WTC11 (cell line): ENCODE measurements at regions not wholly inside any gene's neighbourhood (a gene's known extent, or its start where the extent isn't known, plus 50 kb on each side); places are given as distances from the start of the nearest gene placed in this dataset.

Experiments
- AFF4 ChIP-seq: sonication (generic); formaldehyde crosslinking; IDR thresholded peaks from 2 replicates; pipeline ENCODE4 v1.8.1; 2023; ENCODE audit warnings: mild to moderate bottlenecking, missing genetic modification reagents, borderline replicate concordance
- ATF3 ChIP-seq: sonication (generic); formaldehyde crosslinking; conservative IDR thresholded peaks from 2 replicates; pipeline ENCODE4 v1.8.1; 2022; ENCODE audit warnings: mild to moderate bottlenecking, missing genetic modification reagents
- E2F4 ChIP-seq: sonication (generic); formaldehyde crosslinking; IDR thresholded peaks from 2 replicates; pipeline ENCODE4 v1.8.1; 2022; ENCODE audit warnings: low read depth, mild to moderate bottlenecking, moderate library complexity, missing genetic modification reagents, borderline replicate concordance
- EMX1 ChIP-seq: fragments of 250-450 bp; sonication (Bioruptor Pico); IDR thresholded peaks from 2 replicates; pipeline ENCODE4 v1.8.0; 2021; ENCODE audit warnings: mild to moderate bottlenecking
- ETV6 ChIP-seq: sonication (generic); formaldehyde crosslinking; IDR thresholded peaks from 2 replicates; pipeline ENCODE4 v1.8.1; 2022; ENCODE audit warnings: mild to moderate bottlenecking, missing genetic modification reagents
- FOXP1 ChIP-seq: sonication (generic); formaldehyde crosslinking; IDR thresholded peaks from 2 replicates; pipeline ENCODE4 v1.8.0; 2022; ENCODE audit warnings: missing genetic modification reagents, mild to moderate bottlenecking, moderate library complexity, borderline replicate concordance
- FOXP4 ChIP-seq: sonication (generic); formaldehyde crosslinking; IDR thresholded peaks from 2 replicates; pipeline ENCODE4 v1.8.0; 2022; ENCODE audit warnings: mild to moderate bottlenecking, missing genetic modification reagents
- GABPB1 ChIP-seq: sonication (generic); formaldehyde crosslinking; IDR thresholded peaks from 2 replicates; pipeline ENCODE4 v1.8.1; 2023; ENCODE audit warnings: mild to moderate bottlenecking, missing genetic modification reagents
- GRHL2 ChIP-seq: fragments of 250-450 bp; sonication (Bioruptor Pico); IDR thresholded peaks from 2 replicates; pipeline ENCODE4 v1.8.0; 2022; ENCODE audit warnings: mild to moderate bottlenecking, moderate library complexity; ENCODE audit not compliant: insufficient replicate concordance, severe bottlenecking
- HMGXB4 ChIP-seq: sonication (generic); formaldehyde crosslinking; IDR thresholded peaks from 2 replicates; pipeline ENCODE4 v1.8.1; 2023; ENCODE audit warnings: mild to moderate bottlenecking, moderate library complexity, missing genetic modification reagents
- IRF2 ChIP-seq: sonication (generic); formaldehyde crosslinking; IDR thresholded peaks from 2 replicates; pipeline ENCODE4 v1.8.0; 2022; ENCODE audit warnings: low read depth, missing genetic modification reagents, borderline replicate concordance
- MXD4 ChIP-seq: fragments of 250-450 bp; sonication (Bioruptor Pico); IDR thresholded peaks from 2 replicates; pipeline ENCODE4 v1.8.0; 2021; ENCODE audit warnings: mild to moderate bottlenecking, moderate library complexity, borderline replicate concordance
- NFE2L1 ChIP-seq: sonication (generic); formaldehyde crosslinking; IDR thresholded peaks from 2 replicates; pipeline ENCODE4 v1.8.1; 2023; ENCODE audit warnings: missing genetic modification reagents
- NFYB ChIP-seq: sonication (generic); formaldehyde crosslinking; conservative IDR thresholded peaks from 2 replicates; pipeline ENCODE4 v1.8.0; 2022; ENCODE audit warnings: low read depth, missing genetic modification reagents
- PREB ChIP-seq: sonication (generic); formaldehyde crosslinking; IDR thresholded peaks from 2 replicates; pipeline ENCODE4 v1.8.1; 2022; ENCODE audit warnings: mild to moderate bottlenecking, missing genetic modification reagents, moderate library complexity, borderline replicate concordance
- PRRX2 ChIP-seq: fragments of 250-450 bp; sonication (Bioruptor Pico); IDR thresholded peaks from 2 replicates; pipeline ENCODE4 v1.8.0; 2021; ENCODE audit warnings: mild to moderate bottlenecking
- SMAD3 ChIP-seq: sonication (generic); formaldehyde crosslinking; IDR thresholded peaks from 2 replicates; pipeline ENCODE4 v1.8.0; 2022; ENCODE audit warnings: missing genetic modification reagents, mild to moderate bottlenecking, borderline replicate concordance
- SMAD4 ChIP-seq: sonication (generic); formaldehyde crosslinking; IDR thresholded peaks from 2 replicates; pipeline ENCODE4 v1.8.0; 2022; ENCODE audit warnings: mild to moderate bottlenecking, missing genetic modification reagents
- TEAD1 ChIP-seq: sonication (generic); formaldehyde crosslinking; IDR thresholded peaks from 2 replicates; pipeline ENCODE4 v1.8.0; 2022; ENCODE audit warnings: mild to moderate bottlenecking, missing genetic modification reagents
- TEAD4 ChIP-seq: sonication (generic); formaldehyde crosslinking; IDR thresholded peaks from 2 replicates; pipeline ENCODE4 v1.8.0; 2022; ENCODE audit warnings: mild to moderate bottlenecking, missing genetic modification reagents
- ZNF671 ChIP-seq: fragments of 250-450 bp; sonication (Bioruptor Pico); IDR thresholded peaks from 2 replicates; pipeline ENCODE4 v1.8.0; 2021; ENCODE audit warnings: mild to moderate bottlenecking
- TF ChIP-seq, protein P1 (sequence below): sonication (generic); formaldehyde crosslinking; conservative IDR thresholded peaks from 2 replicates; pipeline ENCODE4 v1.8.1; 2023; ENCODE audit warnings: mild to moderate bottlenecking, low read depth, missing genetic modification reagents, moderate library complexity
- TF ChIP-seq, protein P2 (sequence below): sonication (generic); formaldehyde crosslinking; IDR thresholded peaks from 2 replicates; pipeline ENCODE4 v1.8.1; 2023; ENCODE audit warnings: mild to moderate bottlenecking, missing genetic modification reagents, moderate library complexity

- no peak for TF ChIP-seq GABPB1 (CRISPR knock-in tag)
- 0 out of 2 replicates have a peak, but pooled peaks have one; percentile 17 for TF ChIP-seq E2F4 (CRISPR knock-in tag)
- no peak for TF ChIP-seq ATF3 (CRISPR knock-in tag)
- no peak for TF ChIP-seq ZNF671 (CRISPR knock-in tag)
- peak; percentile 17; the same call in 1 of the 2 replicates for TF ChIP-seq NFYB
- TF ChIP-seq IRF2 (CRISPR knock-in tag) = no peak
- no peak for TF ChIP-seq FOXP4
- 0 out of 2 replicates have a peak, but pooled peaks have one; percentile 14 for TF ChIP-seq SMAD3
- TF ChIP-seq, protein P1, sequence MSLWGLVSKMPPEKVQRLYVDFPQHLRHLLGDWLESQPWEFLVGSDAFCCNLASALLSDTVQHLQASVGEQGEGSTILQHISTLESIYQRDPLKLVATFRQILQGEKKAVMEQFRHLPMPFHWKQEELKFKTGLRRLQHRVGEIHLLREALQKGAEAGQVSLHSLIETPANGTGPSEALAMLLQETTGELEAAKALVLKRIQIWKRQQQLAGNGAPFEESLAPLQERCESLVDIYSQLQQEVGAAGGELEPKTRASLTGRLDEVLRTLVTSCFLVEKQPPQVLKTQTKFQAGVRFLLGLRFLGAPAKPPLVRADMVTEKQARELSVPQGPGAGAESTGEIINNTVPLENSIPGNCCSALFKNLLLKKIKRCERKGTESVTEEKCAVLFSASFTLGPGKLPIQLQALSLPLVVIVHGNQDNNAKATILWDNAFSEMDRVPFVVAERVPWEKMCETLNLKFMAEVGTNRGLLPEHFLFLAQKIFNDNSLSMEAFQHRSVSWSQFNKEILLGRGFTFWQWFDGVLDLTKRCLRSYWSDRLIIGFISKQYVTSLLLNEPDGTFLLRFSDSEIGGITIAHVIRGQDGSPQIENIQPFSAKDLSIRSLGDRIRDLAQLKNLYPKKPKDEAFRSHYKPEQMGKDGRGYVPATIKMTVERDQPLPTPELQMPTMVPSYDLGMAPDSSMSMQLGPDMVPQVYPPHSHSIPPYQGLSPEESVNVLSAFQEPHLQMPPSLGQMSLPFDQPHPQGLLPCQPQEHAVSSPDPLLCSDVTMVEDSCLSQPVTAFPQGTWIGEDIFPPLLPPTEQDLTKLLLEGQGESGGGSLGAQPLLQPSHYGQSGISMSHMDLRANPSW (CRISPR knock-in tag) = no peak
- TF ChIP-seq ETV6 (CRISPR knock-in tag) = no peak; the same call in 1 of the 2 replicates
- TF ChIP-seq SMAD4 (CRISPR knock-in tag) = 0 out of 2 replicates have a peak, but pooled peaks have one; percentile 32
- TF ChIP-seq AFF4 (CRISPR knock-in tag) = no peak
- TF ChIP-seq TEAD4 (CRISPR knock-in tag) = peak; percentile 80
- peak; percentile 72 for TF ChIP-seq HMGXB4
- TF ChIP-seq GRHL2 (CRISPR knock-in tag) = no peak
- TF ChIP-seq, protein P2, sequence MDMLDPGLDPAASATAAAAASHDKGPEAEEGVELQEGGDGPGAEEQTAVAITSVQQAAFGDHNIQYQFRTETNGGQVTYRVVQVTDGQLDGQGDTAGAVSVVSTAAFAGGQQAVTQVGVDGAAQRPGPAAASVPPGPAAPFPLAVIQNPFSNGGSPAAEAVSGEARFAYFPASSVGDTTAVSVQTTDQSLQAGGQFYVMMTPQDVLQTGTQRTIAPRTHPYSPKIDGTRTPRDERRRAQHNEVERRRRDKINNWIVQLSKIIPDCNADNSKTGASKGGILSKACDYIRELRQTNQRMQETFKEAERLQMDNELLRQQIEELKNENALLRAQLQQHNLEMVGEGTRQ (CRISPR knock-in tag) = peak; percentile 11; the same call in 1 of the 2 replicates
- TF ChIP-seq PREB (CRISPR knock-in tag) = no peak
- 0 out of 2 replicates have a peak, but pooled peaks have one; percentile 13 for TF ChIP-seq PRRX2 (CRISPR knock-in tag)
- TF ChIP-seq FOXP1 (CRISPR knock-in tag) = peak; percentile 71; the same call in 1 of the 2 replicates
- no peak for TF ChIP-seq MXD4 (CRISPR knock-in tag)
- peak; percentile 84; the same call in 1 of the 2 replicates for TF ChIP-seq TEAD1 (CRISPR knock-in tag)
- TF ChIP-seq NFE2L1 = no peak; the same call in 1 of the 2 replicates
- 0 out of 2 replicates have a peak, but pooled peaks have one; percentile 50 for TF ChIP-seq EMX1 (CRISPR knock-in tag)
These were observed 71.0 kb downstream of the SOX4 start (continued) for GRCh38 chr6:21664314-21665109.
